ENCODE measurements at regions not wholly inside any gene's neighbourhood (a gene's known extent, or its start where the extent isn't known, plus 50 kb on each side); places are given as distances from the start of the nearest gene placed in this dataset.

DNA sequence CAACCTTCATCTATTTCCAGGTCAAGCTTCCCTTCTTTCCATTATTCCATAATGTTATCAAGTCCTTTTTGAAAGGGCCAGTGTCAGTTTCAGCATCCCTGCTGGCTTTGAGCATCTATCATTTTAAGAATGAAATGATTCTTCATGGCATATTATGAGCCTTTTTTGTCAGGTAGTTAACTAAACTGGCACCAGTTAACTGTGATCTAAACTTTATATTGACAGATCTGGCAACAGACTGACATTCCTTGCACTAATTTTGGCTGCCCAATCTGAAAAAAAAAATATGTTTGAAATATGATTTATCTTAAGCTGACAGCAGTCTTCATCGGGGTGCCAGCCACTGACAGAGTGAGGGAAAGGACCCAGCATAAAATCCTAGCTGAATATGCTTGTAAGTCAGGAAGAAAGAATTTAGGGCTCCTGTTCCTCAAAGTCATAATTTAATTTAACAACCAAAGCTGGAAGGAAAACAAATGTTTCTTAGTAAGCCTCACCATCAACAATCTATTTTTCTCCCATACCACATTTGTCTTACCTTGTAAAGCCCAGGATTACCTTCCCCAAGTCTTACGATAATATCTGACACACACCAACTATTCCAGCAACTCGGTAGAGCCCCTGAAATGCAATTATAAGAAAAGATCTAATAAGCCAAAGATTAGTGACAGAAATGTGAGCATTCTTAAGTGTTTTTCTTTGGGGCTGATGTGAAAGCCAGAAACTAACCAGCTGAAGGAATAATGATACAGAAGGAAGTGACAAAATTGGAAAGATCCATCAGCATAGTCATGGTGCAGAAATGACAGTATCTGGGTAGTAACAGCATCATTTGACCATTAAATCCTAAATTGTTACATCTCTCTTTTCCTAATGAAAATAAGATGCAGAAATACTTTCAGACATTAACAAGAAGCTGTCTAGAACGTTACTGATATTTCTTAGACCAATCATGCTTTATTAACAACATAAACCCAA lies 228.1 kb downstream of the RBM43 start:
- DNase-seq (ENCODE audit: extremely low read depth, low read depth): no peak
- TF ChIP-seq, protein P1, sequence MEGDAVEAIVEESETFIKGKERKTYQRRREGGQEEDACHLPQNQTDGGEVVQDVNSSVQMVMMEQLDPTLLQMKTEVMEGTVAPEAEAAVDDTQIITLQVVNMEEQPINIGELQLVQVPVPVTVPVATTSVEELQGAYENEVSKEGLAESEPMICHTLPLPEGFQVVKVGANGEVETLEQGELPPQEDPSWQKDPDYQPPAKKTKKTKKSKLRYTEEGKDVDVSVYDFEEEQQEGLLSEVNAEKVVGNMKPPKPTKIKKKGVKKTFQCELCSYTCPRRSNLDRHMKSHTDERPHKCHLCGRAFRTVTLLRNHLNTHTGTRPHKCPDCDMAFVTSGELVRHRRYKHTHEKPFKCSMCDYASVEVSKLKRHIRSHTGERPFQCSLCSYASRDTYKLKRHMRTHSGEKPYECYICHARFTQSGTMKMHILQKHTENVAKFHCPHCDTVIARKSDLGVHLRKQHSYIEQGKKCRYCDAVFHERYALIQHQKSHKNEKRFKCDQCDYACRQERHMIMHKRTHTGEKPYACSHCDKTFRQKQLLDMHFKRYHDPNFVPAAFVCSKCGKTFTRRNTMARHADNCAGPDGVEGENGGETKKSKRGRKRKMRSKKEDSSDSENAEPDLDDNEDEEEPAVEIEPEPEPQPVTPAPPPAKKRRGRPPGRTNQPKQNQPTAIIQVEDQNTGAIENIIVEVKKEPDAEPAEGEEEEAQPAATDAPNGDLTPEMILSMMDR (IDR thresholded peaks at IDR 0.05; ENCODE audit: low read depth, low read length): no peak

DNA sequence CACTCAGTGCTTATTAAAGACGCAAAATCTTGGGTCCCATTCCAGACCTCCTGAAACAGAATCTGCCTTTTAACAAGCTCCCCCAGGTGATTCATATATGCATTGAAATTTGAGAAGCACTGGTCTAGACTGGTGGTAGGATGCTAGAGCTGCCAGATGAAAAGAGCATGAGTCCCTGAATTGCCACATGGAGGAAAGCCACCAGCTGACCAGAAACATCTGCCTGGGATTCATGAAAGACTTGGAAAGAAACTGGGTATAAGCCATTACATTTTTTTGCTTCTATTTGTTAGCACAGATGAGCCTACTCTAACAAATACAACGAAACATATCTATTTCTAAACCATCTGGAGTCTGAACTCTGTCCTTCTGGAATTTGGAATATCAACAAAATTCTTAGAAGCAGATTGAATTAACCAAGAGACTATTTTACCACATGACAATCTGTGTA lies 228.9 kb downstream of the RBM43 start:
- DNase-seq (ENCODE audit: extremely low read depth, low read depth): peak; percentile 98
- TF ChIP-seq, protein P1 (IDR thresholded peaks at IDR 0.05; ENCODE audit: low read depth, low read length): no peak

DNA sequence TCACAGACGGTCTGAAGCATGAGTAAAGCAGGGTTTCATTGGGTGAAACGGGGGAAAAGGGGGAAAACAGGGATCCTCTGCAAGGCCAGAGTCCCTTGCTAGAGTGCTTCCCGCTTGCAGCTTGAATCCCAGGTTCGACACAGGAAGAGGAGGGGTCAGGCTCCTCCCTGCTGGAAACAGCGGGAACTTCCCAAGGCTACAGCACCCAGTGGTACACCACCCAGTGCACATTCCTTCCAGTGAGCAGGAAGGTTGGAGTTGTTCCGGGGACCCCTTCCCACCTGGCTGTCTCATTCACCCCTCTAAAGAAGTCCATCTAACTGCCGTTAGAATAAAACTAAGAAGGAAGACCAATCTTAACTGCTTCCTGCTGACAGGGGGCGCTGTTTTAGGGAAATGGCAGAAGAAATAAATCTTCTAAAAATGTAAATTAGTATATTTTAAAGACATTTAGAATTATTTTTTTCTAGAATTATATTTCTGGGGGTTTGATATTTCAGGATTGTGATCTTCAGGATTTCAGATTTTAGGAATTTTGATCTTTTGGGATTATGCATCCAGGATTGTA lies 230.9 kb downstream of the RBM43 start:
- TF ChIP-seq, protein P1 (IDR thresholded peaks at IDR 0.05; ENCODE audit: low read depth, low read length): no peak

DNA sequence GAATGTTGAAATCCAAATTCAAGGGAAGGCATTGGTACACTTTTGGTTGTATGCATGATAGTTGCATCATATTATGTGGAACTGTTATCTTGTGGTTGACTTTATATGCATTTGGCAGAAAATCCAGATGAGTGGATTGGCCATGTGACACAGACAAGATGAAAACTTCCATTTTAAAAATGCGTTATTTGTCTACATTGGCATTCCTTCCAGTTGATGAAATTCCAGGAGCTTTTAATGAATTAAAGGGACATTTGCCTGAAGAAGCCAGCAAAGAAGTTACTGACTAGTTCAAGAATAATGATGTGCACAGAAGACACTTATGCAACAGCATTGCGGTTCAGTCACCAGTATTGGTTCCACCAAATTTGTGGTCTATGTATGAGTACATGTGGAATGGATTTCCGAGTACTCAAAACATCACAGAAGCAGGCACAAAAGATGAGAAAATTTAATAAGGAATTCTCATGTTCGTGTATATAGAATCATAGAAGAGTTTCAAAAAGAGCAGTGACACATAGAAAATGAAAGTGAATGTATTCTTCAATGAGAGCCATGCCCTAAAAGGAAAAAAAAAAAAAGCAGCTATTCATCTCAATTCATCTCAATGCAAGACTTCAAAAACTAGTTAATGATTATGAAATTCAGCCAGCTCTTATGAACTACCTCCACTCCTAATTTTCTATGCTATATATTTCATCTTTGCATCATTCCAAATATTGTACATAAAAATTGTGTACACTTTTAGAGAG lies 232.1 kb downstream of the RBM43 start:
- TF ChIP-seq, protein P1 (IDR thresholded peaks at IDR 0.05; ENCODE audit: low read depth, low read length): no peak

More for the DNA sequence above, 230.9 kb downstream of the RBM43 start:
- no peak for DNase-seq (ENCODE audit: extremely low read depth, low read depth)

DNA sequence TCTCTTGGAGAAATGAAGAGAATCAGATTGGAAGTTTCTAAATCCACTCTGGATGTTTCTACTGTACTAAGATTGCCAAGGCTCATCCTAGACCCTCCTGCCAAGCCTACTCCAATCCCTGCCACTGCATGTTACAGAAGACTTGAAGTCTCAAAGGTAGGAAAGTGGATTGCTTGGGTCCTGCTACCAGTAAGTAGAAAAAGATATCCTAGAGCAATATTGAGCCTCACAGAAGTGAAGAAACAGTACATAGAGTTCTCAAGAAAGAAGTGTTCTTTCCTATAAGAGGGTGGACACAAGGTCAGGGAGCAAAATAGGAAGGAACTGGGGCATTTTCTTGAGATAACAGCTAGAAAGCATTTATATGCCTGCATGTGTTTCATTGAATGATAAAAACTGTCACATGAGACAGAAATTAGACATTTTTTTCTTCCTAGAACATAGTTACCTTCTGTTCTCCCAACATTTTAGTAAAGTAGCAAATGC lies 232.9 kb downstream of the RBM43 start:
- TF ChIP-seq, protein P1 (IDR thresholded peaks at IDR 0.05; ENCODE audit: low read depth, low read length): no peak
- no peak for DNase-seq (ENCODE audit: extremely low read depth, low read depth)

More for the DNA sequence above, 232.1 kb downstream of the RBM43 start:
- peak; percentile 49 for DNase-seq (ENCODE audit: extremely low read depth, low read depth)

DNA sequence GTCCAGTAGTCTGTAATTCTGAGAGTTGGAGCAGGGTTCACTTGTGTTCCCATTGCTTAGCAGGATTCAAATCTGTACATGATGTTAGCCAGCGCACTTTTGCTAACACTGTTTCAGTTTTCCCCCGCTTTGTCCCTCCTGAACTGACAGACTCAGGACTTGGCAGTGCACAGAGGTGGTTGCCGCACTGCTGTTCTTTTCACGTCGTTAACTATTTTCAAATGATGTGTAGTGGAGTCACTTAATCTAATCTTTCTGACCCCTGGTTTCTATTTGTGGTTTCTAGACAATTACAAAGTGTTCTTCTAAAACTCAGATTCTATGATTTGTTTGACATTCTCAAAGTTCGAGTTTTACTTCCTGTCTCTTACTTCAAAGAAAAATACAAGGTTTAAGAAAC lies 234.5 kb downstream of the RBM43 start:
- no peak for DNase-seq (ENCODE audit: extremely low read depth, low read depth)
- TF ChIP-seq, protein P1 (IDR thresholded peaks at IDR 0.05; ENCODE audit: low read depth, low read length): no peak

Data from AG09319 (cell line).